ENCODE measurements at regions not wholly inside any gene's neighbourhood (a gene's known extent, or its start where the extent isn't known, plus 50 kb on each side); places are given as distances from the start of the nearest gene placed in this dataset.

DNA sequence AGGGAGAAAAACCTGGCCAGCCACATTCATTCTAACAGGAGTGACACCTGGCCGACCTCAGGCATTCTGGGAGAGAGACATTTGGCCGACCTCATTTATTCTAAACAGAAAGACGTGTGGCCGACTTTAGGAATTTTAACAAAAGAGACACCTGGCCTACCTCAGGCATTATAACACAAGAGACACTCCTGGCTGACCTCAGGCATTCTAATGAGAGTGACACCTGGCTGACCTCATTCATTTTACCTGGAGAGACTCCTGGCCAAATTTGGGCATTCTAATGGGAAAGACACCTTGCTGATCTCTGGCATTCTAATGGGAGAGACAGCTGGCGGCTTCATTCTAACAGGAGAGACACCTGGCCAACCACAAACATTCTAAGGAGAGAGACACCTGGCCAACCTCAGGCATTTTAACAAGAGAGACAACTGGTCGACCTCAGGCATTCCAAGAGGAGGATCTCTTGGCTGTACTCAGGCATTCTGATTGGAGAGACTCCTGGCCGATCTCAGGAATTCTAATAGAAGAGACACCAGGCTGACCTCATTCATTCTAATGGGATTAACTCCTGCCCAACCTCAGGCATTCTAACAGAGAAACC is 1353.9 kb downstream of the UQCRFS1 start:
- TF ChIP-seq, protein P1, sequence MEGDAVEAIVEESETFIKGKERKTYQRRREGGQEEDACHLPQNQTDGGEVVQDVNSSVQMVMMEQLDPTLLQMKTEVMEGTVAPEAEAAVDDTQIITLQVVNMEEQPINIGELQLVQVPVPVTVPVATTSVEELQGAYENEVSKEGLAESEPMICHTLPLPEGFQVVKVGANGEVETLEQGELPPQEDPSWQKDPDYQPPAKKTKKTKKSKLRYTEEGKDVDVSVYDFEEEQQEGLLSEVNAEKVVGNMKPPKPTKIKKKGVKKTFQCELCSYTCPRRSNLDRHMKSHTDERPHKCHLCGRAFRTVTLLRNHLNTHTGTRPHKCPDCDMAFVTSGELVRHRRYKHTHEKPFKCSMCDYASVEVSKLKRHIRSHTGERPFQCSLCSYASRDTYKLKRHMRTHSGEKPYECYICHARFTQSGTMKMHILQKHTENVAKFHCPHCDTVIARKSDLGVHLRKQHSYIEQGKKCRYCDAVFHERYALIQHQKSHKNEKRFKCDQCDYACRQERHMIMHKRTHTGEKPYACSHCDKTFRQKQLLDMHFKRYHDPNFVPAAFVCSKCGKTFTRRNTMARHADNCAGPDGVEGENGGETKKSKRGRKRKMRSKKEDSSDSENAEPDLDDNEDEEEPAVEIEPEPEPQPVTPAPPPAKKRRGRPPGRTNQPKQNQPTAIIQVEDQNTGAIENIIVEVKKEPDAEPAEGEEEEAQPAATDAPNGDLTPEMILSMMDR (IDR thresholded peaks at IDR 0.05), result no peak
- TF ChIP-seq POLR2A (IDR thresholded peaks at IDR 0.05), result no peak

All from heart left ventricle (tissue), 13 donors.